ENCODE measurements at regions not wholly inside any gene's neighbourhood (a gene's known extent, or its start where the extent isn't known, plus 50 kb on each side); places are given as distances from the start of the nearest gene placed in this dataset.
"Not testable (repeated sequence)": the region's sequence is repeated elsewhere in the genome, so short reads cannot be mapped to it uniquely, and the experiment has no call there.

- DNase-seq, result no peak
- Histone ChIP-seq H3K27ac (no peak overlapping the region), H3K36me3 (no peaks in the 10 kb centered on the region), H3K4me1 (no peaks in the 10 kb centered on the region), H3K9me3 (no peaks in the 10 kb centered on the region), H3K4me3 (peak overlapping the region in 1 of 8 donors; percentile 3), H3K27me3 (replicated peaks in 1 of 7) (no peaks in the 10 kb centered on the region)
- no peak for TF ChIP-seq CTCF (IDR thresholded peaks at IDR 0.05 in 8 of 11, conservative IDR thresholded peaks at IDR 0.05 in 3 of 11)
- TF ChIP-seq POLR2A (IDR thresholded peaks at IDR 0.05), result no peak
- no peak for TF ChIP-seq POLR2AphosphoS5 (IDR thresholded peaks at IDR 0.05)
- intact Hi-C loops (cut with DNase I; ENCODE audit: low total_unique reads), result no loop called here
Observed at GRCh38 chr4:158090323-158090722, 82.5 kb downstream of the GASK1B start.

GRCh38 chr4:158089897-158090296, 82.9 kb downstream of the GASK1B start:
- DNase-seq; H3K9me3 ChIP-seq; intact Hi-C loops (cut with DNase I; ENCODE audit: low total_unique reads); H3K36me3 ChIP-seq; H3K4me1 ChIP-seq; H3K27ac ChIP-seq; H3K27me3 ChIP-seq (replicated peaks in 1 of 7): not testable (repeated sequence)
- 83 to 97% (median 88%) methylated on average over 17 to 21 of the region's 21 CpGs for WGBS, 5 donors
- H3K4me3 ChIP-seq, result peak overlapping the region in 1 of 8 donors; percentile 3

GRCh38 chr4:158080354-158080753, 92.5 kb downstream of the GASK1B start:
- WGBS, 5 donors, result 84 to 92% (median 91%) methylated on average over 3 of the region's 3 CpGs

GRCh38 chr4:158079661-158080060, 93.2 kb downstream of the GASK1B start:
- Histone ChIP-seq H3K4me1 (no peaks in the 10 kb centered on the region), H3K4me3 (no peak overlapping the region), H3K27me3 (replicated peaks in 1 of 7) (no peaks in the 10 kb centered on the region), H3K36me3 (no peaks in the 10 kb centered on the region), H3K27ac (no peak overlapping the region), H3K9me3 (peaks cover 0 to 7% (median 0%) of the 10 kb centered on the region in 8 donors)
- 80 to 88% (median 81%) methylated on average over 2 of the region's 2 CpGs for WGBS, 5 donors
- no peak for TF ChIP-seq POLR2A (IDR thresholded peaks at IDR 0.05)
- TF ChIP-seq POLR2AphosphoS5 (IDR thresholded peaks at IDR 0.05), result no peak
- TF ChIP-seq CTCF (IDR thresholded peaks at IDR 0.05 in 8 of 11, conservative IDR thresholded peaks at IDR 0.05 in 3 of 11), result no peak
- no peak for DNase-seq
- intact Hi-C loops (cut with DNase I; ENCODE audit: low total_unique reads), result no loop called here

More at GRCh38 chr4:158080354-158080753, 92.5 kb downstream of the GASK1B start:
- H3K27me3 ChIP-seq (replicated peaks in 1 of 7), result no peaks in the 10 kb centered on the region
- no peaks in the 10 kb centered on the region for H3K4me1 ChIP-seq
- no peak for TF ChIP-seq POLR2AphosphoS5 (IDR thresholded peaks at IDR 0.05)
- no peak for TF ChIP-seq CTCF (IDR thresholded peaks at IDR 0.05 in 8 of 11, conservative IDR thresholded peaks at IDR 0.05 in 3 of 11)
- TF ChIP-seq POLR2A (IDR thresholded peaks at IDR 0.05), result no peak
- DNase-seq, result no peak
- intact Hi-C loops (cut with DNase I; ENCODE audit: low total_unique reads), result no loop called here
- no peak overlapping the region for H3K27ac ChIP-seq
- H3K9me3 ChIP-seq, result peaks cover 0 to 7% (median 0%) of the 10 kb centered on the region in 8 donors
- H3K4me3 ChIP-seq, result no peak overlapping the region
- no peaks in the 10 kb centered on the region for H3K36me3 ChIP-seq

- no peaks in the 10 kb centered on the region for H3K36me3 ChIP-seq
- H3K27me3 ChIP-seq (replicated peaks in 1 of 7), result no peaks in the 10 kb centered on the region
- H3K4me1 ChIP-seq, result no peaks in the 10 kb centered on the region
- intact Hi-C loops (cut with DNase I; ENCODE audit: low total_unique reads), result no loop called here
- no peak for DNase-seq
- H3K27ac ChIP-seq, result no peak overlapping the region
- H3K9me3 ChIP-seq, result no peaks in the 10 kb centered on the region
- TF ChIP-seq CTCF (IDR thresholded peaks at IDR 0.05 in 8 of 11, conservative IDR thresholded peaks at IDR 0.05 in 3 of 11) (no peak), POLR2AphosphoS5 (IDR thresholded peaks at IDR 0.05) (no peak)
- WGBS, 5 donors, result 80 to 96% (median 88%) methylated on average over 2 of the region's 2 CpGs
- no peak overlapping the region for H3K4me3 ChIP-seq
Observed at GRCh38 chr4:158077835-158078234, 95.0 kb downstream of the GASK1B start.

Measured in spleen (tissue), 11 donors.